ENCODE measurements at regions not wholly inside any gene's neighbourhood (a gene's known extent, or its start where the extent isn't known, plus 50 kb on each side); places are given as distances from the start of the nearest gene placed in this dataset. TPM values are rescaled to one million over a fixed set of nuclear protein-coding genes. Genes with fewer than 3 reads are reported as not detected.

DNA sequence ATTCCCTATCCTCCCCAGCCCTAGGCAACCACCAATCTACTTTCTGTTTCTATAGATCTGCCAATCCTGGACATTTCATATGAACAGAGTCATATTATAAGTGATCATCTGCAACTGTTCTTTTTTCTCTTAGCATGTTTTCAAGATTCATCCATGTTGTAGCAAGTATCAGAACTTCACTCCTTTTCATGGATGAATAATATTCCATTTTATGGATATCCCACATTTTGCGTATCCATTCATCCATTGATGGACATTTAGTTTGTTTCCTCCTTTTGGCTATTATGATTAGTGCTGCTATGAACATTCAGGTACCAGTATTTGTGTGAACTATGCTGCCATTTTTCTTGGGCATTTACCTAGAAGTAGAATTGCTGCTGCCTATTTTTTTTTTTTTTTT lies 51.3 kb upstream of the HAND1 start:
- Histone ChIP-seq H3K27me3 (ENCODE audit: control insufficient read depth in 3 of 3, insufficient read depth in 3 of 3, low read length in 2 of 3) (no peaks in the 10 kb centered on the region), H3K36me3 (ENCODE audit: control insufficient read depth in 4 of 4, insufficient read depth in 4 of 4, low read length in 4 of 4) (no peaks in the 10 kb centered on the region), H3K4me1 (ENCODE audit: control insufficient read depth in 5 of 5, insufficient read depth in 5 of 5, low read length in 5 of 5) (no peaks in the 10 kb centered on the region), H3K4me3 (no peak overlapping the region), H3K9ac (ENCODE audit: insufficient read depth in 1 of 2, low read length in 2 of 2) (no peak overlapping the region), H3K27ac (ENCODE audit: low read depth in 1 of 2, low read length in 1 of 2) (no peak overlapping the region), H3K9me3 (ENCODE audit: control insufficient read depth in 4 of 4, insufficient read depth in 3 of 4, low read length in 3 of 4) (peaks cover 0 to 6% (median 0%) of the 10 kb centered on the region in 4 donors)
- no peak for ATAC-seq (ENCODE audit: insufficient read depth, low FRiP score)
- WGBS, 2 donors: 96 to 97% methylated on average over 1 of the region's 1 CpG
- DNase-seq: no peak
- TF ChIP-seq, protein P1, sequence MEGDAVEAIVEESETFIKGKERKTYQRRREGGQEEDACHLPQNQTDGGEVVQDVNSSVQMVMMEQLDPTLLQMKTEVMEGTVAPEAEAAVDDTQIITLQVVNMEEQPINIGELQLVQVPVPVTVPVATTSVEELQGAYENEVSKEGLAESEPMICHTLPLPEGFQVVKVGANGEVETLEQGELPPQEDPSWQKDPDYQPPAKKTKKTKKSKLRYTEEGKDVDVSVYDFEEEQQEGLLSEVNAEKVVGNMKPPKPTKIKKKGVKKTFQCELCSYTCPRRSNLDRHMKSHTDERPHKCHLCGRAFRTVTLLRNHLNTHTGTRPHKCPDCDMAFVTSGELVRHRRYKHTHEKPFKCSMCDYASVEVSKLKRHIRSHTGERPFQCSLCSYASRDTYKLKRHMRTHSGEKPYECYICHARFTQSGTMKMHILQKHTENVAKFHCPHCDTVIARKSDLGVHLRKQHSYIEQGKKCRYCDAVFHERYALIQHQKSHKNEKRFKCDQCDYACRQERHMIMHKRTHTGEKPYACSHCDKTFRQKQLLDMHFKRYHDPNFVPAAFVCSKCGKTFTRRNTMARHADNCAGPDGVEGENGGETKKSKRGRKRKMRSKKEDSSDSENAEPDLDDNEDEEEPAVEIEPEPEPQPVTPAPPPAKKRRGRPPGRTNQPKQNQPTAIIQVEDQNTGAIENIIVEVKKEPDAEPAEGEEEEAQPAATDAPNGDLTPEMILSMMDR (IDR thresholded peaks at IDR 0.05; ENCODE audit: control extremely low read depth, extremely low read depth): no peak

GRCh38 chr5:154528005-154528594 lies 50.1 kb upstream of the HAND1 start:
- ATAC-seq (ENCODE audit: insufficient read depth, low FRiP score): no peak
- H3K27ac ChIP-seq (ENCODE audit: low read depth in 1 of 2, low read length in 1 of 2): no peak overlapping the region
- H3K4me1 ChIP-seq (ENCODE audit: control insufficient read depth in 5 of 5, insufficient read depth in 5 of 5, low read length in 5 of 5): peaks cover 0 to 8% (median 0%) of the 10 kb centered on the region in 5 donors
- no peak for DNase-seq
- H3K4me3 ChIP-seq: no peak overlapping the region
- H3K36me3 ChIP-seq (ENCODE audit: control insufficient read depth in 4 of 4, insufficient read depth in 4 of 4, low read length in 4 of 4): no peaks in the 10 kb centered on the region
- H3K9ac ChIP-seq (ENCODE audit: insufficient read depth in 1 of 2, low read length in 2 of 2): no peak overlapping the region
- H3K27me3 ChIP-seq (ENCODE audit: control insufficient read depth in 3 of 3, insufficient read depth in 3 of 3, low read length in 2 of 3): no peaks in the 10 kb centered on the region
- WGBS, 2 donors: 83 to 89% methylated on average over 5 of the region's 5 CpGs
- peaks cover 0 to 8% (median 0%) of the 10 kb centered on the region in 4 donors for H3K9me3 ChIP-seq (ENCODE audit: control insufficient read depth in 4 of 4, insufficient read depth in 3 of 4, low read length in 3 of 4)
- TF ChIP-seq, protein P1 (IDR thresholded peaks at IDR 0.05; ENCODE audit: control extremely low read depth, extremely low read depth): no peak

Small RNA genes in the stretch of these regions (small RNA-seq; reads per million reads assigned to genes)
- not detected for gene MIR1303 (ENCODE audit: low replicate concordance)
- gene MIR3141 (ENCODE audit: low replicate concordance): not detected
